IMR-90 (cell line): ENCODE measurements at regions not wholly inside any gene's neighbourhood (a gene's known extent, or its start where the extent isn't known, plus 50 kb on each side); places are given as distances from the start of the nearest gene placed in this dataset.

ENCODE experiments used
- ATAC-seq: fragments of 200-7000 bp; cut with Tn5 transposase; 2 replicates; pipeline ENCODE4 v1.9.1; 2020; ENCODE audit warnings: low read depth, mild to moderate bottlenecking, moderate library complexity
- BruUV-seq: library from RNA; stranded (reverse); fragments of 400-500 nt; replicated peaks from 2 replicates; lab custom pipeline; 2021; lab: Mats Ljungman, UMichigan
- CTCF ChIA-PET: fragments of 300-600 bp; formaldehyde crosslinking; extraction: SDS; loops from one replicate; lab custom pipeline; 2021; ENCODE audit warnings: antibody characterized with exemption; lab: Yijun Ruan, JAX
- POLR2A ChIA-PET: fragments of 300-600 bp; sonication (Branson Sonifier 250); formaldehyde crosslinking; loops from one replicate; lab custom pipeline; 2022; ENCODE audit warnings: antibody characterized with exemption; ENCODE audit not compliant: unreplicated experiment; lab: Charles Lee
- DNase-seq: peaks from one replicate; pipeline ENCODE4 v3.0.0; 2013
- H2AFZ ChIP-seq: replicated peaks from 2 replicates; pipeline ENCODE3; 2013; ENCODE audit warnings: low read length, mild to moderate bottlenecking; ENCODE audit not compliant: poor library complexity
- H2AK5ac ChIP-seq: 2 replicates; pipeline ENCODE4 v1.6.1; 2013; ENCODE audit warnings: low read depth, low read length, inconsistent platforms
- H2AK9ac ChIP-seq: replicated peaks from 2 replicates; pipeline ENCODE3; 2013; ENCODE audit warnings: mild to moderate bottlenecking, low read depth, low read length, moderate library complexity; ENCODE audit not compliant: poor library complexity
- H2BK120ac ChIP-seq: 2 replicates; pipeline ENCODE4 v1.6.1; 2013; ENCODE audit warnings: low read depth, low read length, inconsistent platforms
- H2BK15ac ChIP-seq: 3 replicates; pipeline ENCODE4 v1.6.1; 2013; ENCODE audit warnings: low read depth, low read length, inconsistent platforms
- H2BK20ac ChIP-seq: 2 replicates; pipeline ENCODE4 v1.6.1; 2013; ENCODE audit warnings: low read depth, mild to moderate bottlenecking, inconsistent platforms, low read length, moderate library complexity
- H2BK5ac ChIP-seq: 2 replicates; pipeline ENCODE4 v1.6.1; 2013; ENCODE audit warnings: mild to moderate bottlenecking, low read depth, low read length, inconsistent platforms; ENCODE audit not compliant: poor library complexity, severe bottlenecking
- H3K14ac ChIP-seq: replicated peaks from 2 replicates; pipeline ENCODE4 v1.6.1; 2013; ENCODE audit warnings: low read depth, low read length, inconsistent platforms
- H3K18ac ChIP-seq: 2 replicates; pipeline ENCODE4 v1.6.1; 2013; ENCODE audit warnings: low read depth, low read length, control low read depth
- H3K23ac ChIP-seq: 2 replicates; pipeline ENCODE4 v1.6.1; 2013; ENCODE audit warnings: low read depth, low read length, inconsistent platforms
- H3K27ac ChIP-seq: 2 replicates; pipeline ENCODE4 v1.5.1; 2013; ENCODE audit warnings: mild to moderate bottlenecking, control low read depth, low read length; ENCODE audit not compliant: insufficient read depth
- H3K27me3 ChIP-seq: 2 replicates; pipeline ENCODE4 v1.6.1; 2013; ENCODE audit warnings: low read length; ENCODE audit not compliant: control insufficient read depth, insufficient read depth
- H3K36me3 ChIP-seq: 2 replicates; pipeline ENCODE4 v1.6.1; 2013; ENCODE audit warnings: low read length, mixed read lengths; ENCODE audit not compliant: control insufficient read depth, insufficient read depth
- H3K4ac ChIP-seq: 2 replicates; pipeline ENCODE4 v1.6.1; 2013; ENCODE audit warnings: low read depth, low read length, inconsistent platforms
- H3K4me1 ChIP-seq: 2 replicates; pipeline ENCODE4 v1.6.1; 2013; ENCODE audit warnings: low read length, mixed read lengths; ENCODE audit not compliant: control insufficient read depth, insufficient read depth
- H3K4me2 ChIP-seq: 2 replicates; pipeline ENCODE4 v1.6.1; 2013; ENCODE audit warnings: low read depth, mild to moderate bottlenecking, control low read depth, low read length, moderate library complexity
- H3K4me3 ChIP-seq: 2 replicates; pipeline ENCODE4 v1.5.1; 2013; ENCODE audit warnings: low read depth, mild to moderate bottlenecking, control low read depth, low read length, moderate library complexity; ENCODE audit not compliant: insufficient read depth
- H3K56ac ChIP-seq: 2 replicates; pipeline ENCODE4 v1.6.1; 2013; ENCODE audit warnings: low read length, inconsistent platforms; ENCODE audit not compliant: insufficient read depth; ENCODE audit errors: extremely low read depth
- H3K79me1 ChIP-seq, 2 experiments: 2 replicates each; pipeline ENCODE4 v1.6.1; 2013; ENCODE audit warnings: low read length in 2 of 2, inconsistent platforms in 1 of 2, low read depth in 1 of 2
- H3K9ac ChIP-seq: 2 replicates; pipeline ENCODE4 v1.6.1; 2013; ENCODE audit warnings: low read depth, low read length, control low read depth
- H3K9me1 ChIP-seq: 2 replicates; pipeline ENCODE4 v1.6.1; 2013; ENCODE audit warnings: low read length, inconsistent platforms; ENCODE audit not compliant: insufficient read depth
- H3K9me3 ChIP-seq: 2 replicates; pipeline ENCODE4 v1.6.1; 2013; ENCODE audit warnings: low read length; ENCODE audit not compliant: control insufficient read depth, insufficient read depth
- H4K20me1 ChIP-seq: 2 replicates; pipeline ENCODE4 v1.6.1; 2013; ENCODE audit warnings: low read length, inconsistent platforms; ENCODE audit not compliant: insufficient read depth
- H4K5ac ChIP-seq: 2 replicates; pipeline ENCODE4 v1.6.1; 2013; ENCODE audit warnings: mild to moderate bottlenecking, low read depth, low read length, control low read depth
- H4K8ac ChIP-seq, 2 experiments: 2 replicates each; pipeline ENCODE4 v1.6.1; 2013; ENCODE audit warnings: low read depth in 2 of 2, low read length in 2 of 2, control low read depth in 1 of 2, inconsistent platforms in 1 of 2
- H4K91ac ChIP-seq: 2 replicates; pipeline ENCODE4 v1.6.1; 2013; ENCODE audit warnings: low read depth, low read length, inconsistent platforms; ENCODE audit not compliant: insufficient read depth
- BHLHE40 ChIP-seq: fragments of 150-350 bp; IDR thresholded peaks from 2 replicates; pipeline ENCODE4 v1.6.1; 2016; ENCODE audit warnings: mild to moderate bottlenecking, low read depth, low read length
- NFE2L2 ChIP-seq: fragments of 150-350 bp; IDR thresholded peaks from 2 replicates; pipeline ENCODE4 v1.6.1; 2016; ENCODE audit warnings: low read depth, mild to moderate bottlenecking, low read length
- RAD21 ChIP-seq: IDR thresholded peaks from 2 replicates; pipeline ENCODE4 v1.6.1; 2012; ENCODE audit warnings: low read length, improper control_type of control experiment
- WGBS, 2 experiments: methylation state at CpG; one replicate each; pipeline versions ENCODE4 v1.1.5 to v1.1.7; 2013; ENCODE audit warnings: missing lambda C conversion rate in 2 of 2; ENCODE audit not compliant: insufficient read length in 1 of 2; ENCODE audit errors: extremely low coverage in 2 of 2; 5-methylcytosine and 5-hydroxymethylcytosine counted together
- dilution Hi-C: fragments of 300-500 bp; cut with HindIII; formaldehyde crosslinking; loops from one replicate; pipeline ENCODE4 v1.14.3; 2018; ENCODE audit warnings: low sequenced_read_pairs; ENCODE audit not compliant: unreplicated experiment
- in situ Hi-C: fragments of 300-500 bp; cut with MboI; formaldehyde crosslinking; loops from 3 replicates; pipeline ENCODE4 v1.14.3; 2019; ENCODE audit warnings: low sequenced_read_pairs, inconsistent platforms, mixed read lengths
- intact Hi-C: fragments of 100-400 bp; cut with micrococcal nuclease; formaldehyde crosslinking; loops from 2 replicates; pipeline ENCODE4 v1.10.0; 2022

DNA sequence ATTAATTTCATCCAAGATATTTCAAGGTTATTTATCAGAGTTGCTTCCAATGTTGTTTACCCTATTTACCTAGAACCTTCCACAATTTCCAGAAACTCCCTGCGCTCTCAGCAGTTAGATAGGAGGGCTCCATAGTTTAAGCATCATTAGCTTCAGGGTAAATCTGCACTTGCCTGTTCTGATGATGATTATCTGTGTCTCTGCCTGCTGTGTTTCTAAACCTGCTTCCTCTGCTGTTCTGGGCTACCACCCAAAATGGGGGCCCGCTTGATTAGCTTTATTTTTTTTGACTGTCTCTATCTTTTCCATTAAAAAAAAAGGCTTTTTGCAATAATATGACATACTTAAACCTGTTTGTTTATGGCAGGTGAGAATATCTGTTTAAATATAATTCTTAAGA lies 472.4 kb downstream of the DIPK2A start:
- H4K91ac ChIP-seq = no peak overlapping the region
- no CpG with 5 or more reads among the region's 2 CpGs for WGBS, 2 experiments
- no peak for ATAC-seq
- intact Hi-C loops (no loop called here), dilution Hi-C loops (no loop called here), in situ Hi-C loops (loop anchor here (25.0 kb wide), 1 partner anchor 93 kb away; no protein-coding TSS in a partner anchor)
- no peak overlapping the region for H3K18ac ChIP-seq
- no peak overlapping the region for H3K4me2 ChIP-seq
- H3K79me1 ChIP-seq = no peaks in the 10 kb centered on the region
- DNase-seq = no peak
- H2BK120ac ChIP-seq = no peak overlapping the region
- H4K8ac ChIP-seq = no peak overlapping the region
- H3K4me3 ChIP-seq = no peak overlapping the region
- H2AK5ac ChIP-seq = no peak overlapping the region
- ChIA-PET POLR2A (no interaction called here), CTCF (no interaction called here)
- H3K4ac ChIP-seq = no peak overlapping the region
- no peak overlapping the region for H3K9ac ChIP-seq
- TF ChIP-seq BHLHE40 = no peak
- no peak for TF ChIP-seq RAD21
- no peak for TF ChIP-seq NFE2L2
- H3K4me1 ChIP-seq = no peaks in the 10 kb centered on the region
- no peaks in the 10 kb centered on the region for H4K20me1 ChIP-seq
- no peaks in the 10 kb centered on the region for H3K27me3 ChIP-seq
- no TSS peak for BruUV-seq
- no peak overlapping the region for H2BK15ac ChIP-seq
- no peak overlapping the region for H3K27ac ChIP-seq
- H3K14ac ChIP-seq = no peak overlapping the region
- no peak overlapping the region for H2AK9ac ChIP-seq
- no peaks in the 10 kb centered on the region for H3K36me3 ChIP-seq
- no peaks in the 10 kb centered on the region for H3K9me1 ChIP-seq
- H3K23ac ChIP-seq = no peak overlapping the region
- H3K9me3 ChIP-seq = no peaks in the 10 kb centered on the region
- H2BK20ac ChIP-seq = no peak overlapping the region
- H4K5ac ChIP-seq = no peak overlapping the region
- no peak overlapping the region for H3K56ac ChIP-seq
- H2BK5ac ChIP-seq = no peak overlapping the region
- H2AFZ ChIP-seq = no peak overlapping the region
